HUES6 (cell line): ENCODE measurements at regions not wholly inside any gene's neighbourhood (a gene's known extent, or its start where the extent isn't known, plus 50 kb on each side); places are given as distances from the start of the nearest gene placed in this dataset.

Source experiments
- H3K27ac ChIP-seq: 2 replicates; pipeline ENCODE4 v1.7.0; 2013; ENCODE audit warnings: low read depth, mild to moderate bottlenecking, low read length, inconsistent platforms
- H3K27me3 ChIP-seq: 2 replicates; pipeline ENCODE4 v1.6.1; 2013; ENCODE audit warnings: low read length; ENCODE audit not compliant: control insufficient read depth, insufficient read depth
- H3K36me3 ChIP-seq: 2 replicates; pipeline ENCODE4 v1.6.1; 2013; ENCODE audit warnings: low read length; ENCODE audit not compliant: control insufficient read depth, insufficient read depth
- H3K4me1 ChIP-seq: 2 replicates; pipeline ENCODE4 v1.6.1; 2013; ENCODE audit warnings: low read length; ENCODE audit not compliant: control insufficient read depth, insufficient read depth
- H3K4me3 ChIP-seq: 2 replicates; pipeline ENCODE4 v1.5.1; 2013; ENCODE audit warnings: low read depth, low read length
- H3K9ac ChIP-seq: one replicate; pipeline ENCODE4 v1.6.1; 2013; ENCODE audit warnings: mild to moderate bottlenecking, low read length
- H3K9me3 ChIP-seq: 2 replicates; pipeline ENCODE4 v1.6.1; 2013; ENCODE audit warnings: low read depth, low read length; ENCODE audit not compliant: control insufficient read depth, insufficient read depth

GRCh38 chr1:29753244-29753643, 516.9 kb downstream of the PTPRU start:
- Histone ChIP-seq H3K4me3 (no peak overlapping the region), H3K4me1 (no peaks in the 10 kb centered on the region)

GRCh38 chr1:29752141-29752540, 515.8 kb downstream of the PTPRU start:
- Histone ChIP-seq H3K9ac (no peak overlapping the region), H3K4me1 (no peaks in the 10 kb centered on the region), H3K9me3 (no peaks in the 10 kb centered on the region), H3K36me3 (no peaks in the 10 kb centered on the region), H3K27ac (no peak overlapping the region), H3K27me3 (no peaks in the 10 kb centered on the region; the same call in 1 of the 2 replicates), H3K4me3 (no peak overlapping the region)

More at GRCh38 chr1:29753244-29753643, 516.9 kb downstream of the PTPRU start:
- Histone ChIP-seq H3K9ac (no peak overlapping the region), H3K9me3 (no peaks in the 10 kb centered on the region), H3K36me3 (no peaks in the 10 kb centered on the region), H3K27ac (no peak overlapping the region), H3K27me3 (no peaks in the 10 kb centered on the region; the same call in 1 of the 2 replicates)

- H3K4me1 ChIP-seq = no peaks in the 10 kb centered on the region
- H3K9me3 ChIP-seq = no peaks in the 10 kb centered on the region
- H3K36me3 ChIP-seq = no peaks in the 10 kb centered on the region
- no peak overlapping the region for H3K27ac ChIP-seq
- H3K4me3 ChIP-seq = no peak overlapping the region
- no peaks in the 10 kb centered on the region; the same call in 1 of the 2 replicates for H3K27me3 ChIP-seq
- no peak overlapping the region for H3K9ac ChIP-seq
Measured at GRCh38 chr1:29749024-29749945, 513.0 kb downstream of the PTPRU start.

GRCh38 chr1:29747196-29747595, 510.9 kb downstream of the PTPRU start:
- H3K27me3 ChIP-seq = no peaks in the 10 kb centered on the region; the same call in 1 of the 2 replicates
- no peak overlapping the region for H3K9ac ChIP-seq
- H3K4me3 ChIP-seq = no peak overlapping the region
- H3K4me1 ChIP-seq = no peaks in the 10 kb centered on the region
- H3K9me3 ChIP-seq = no peaks in the 10 kb centered on the region
- no peak overlapping the region for H3K27ac ChIP-seq
- H3K36me3 ChIP-seq = no peaks in the 10 kb centered on the region

- H3K4me1 ChIP-seq = no peaks in the 10 kb centered on the region
- H3K4me3 ChIP-seq = no peak overlapping the region
- no peak overlapping the region for H3K9ac ChIP-seq
- H3K36me3 ChIP-seq = no peaks in the 10 kb centered on the region
- H3K27ac ChIP-seq = no peak overlapping the region
- H3K9me3 ChIP-seq = no peaks in the 10 kb centered on the region
- H3K27me3 ChIP-seq = peaks cover 9% of the 10 kb centered on the region; the same call in 1 of the 2 replicates
Measured at GRCh38 chr1:29746076-29746665, 509.8 kb downstream of the PTPRU start.

GRCh38 chr1:29744684-29745490, 508.6 kb downstream of the PTPRU start:
- Histone ChIP-seq H3K27me3 (peaks cover 14% of the 10 kb centered on the region; the same call in 1 of the 2 replicates), H3K4me3 (no peak overlapping the region), H3K27ac (no peak overlapping the region), H3K9me3 (no peaks in the 10 kb centered on the region), H3K4me1 (no peaks in the 10 kb centered on the region), H3K9ac (no peak overlapping the region), H3K36me3 (no peaks in the 10 kb centered on the region)

GRCh38 chr1:29743931-29744330, 507.6 kb downstream of the PTPRU start:
- Histone ChIP-seq H3K27ac (no peak overlapping the region), H3K9me3 (no peaks in the 10 kb centered on the region), H3K36me3 (no peaks in the 10 kb centered on the region), H3K4me3 (no peak overlapping the region), H3K27me3 (peaks cover 14% of the 10 kb centered on the region; the same call in 1 of the 2 replicates), H3K9ac (no peak overlapping the region), H3K4me1 (no peaks in the 10 kb centered on the region)

GRCh38 chr1:29743264-29743663, 506.9 kb downstream of the PTPRU start:
- H3K9me3 ChIP-seq = no peaks in the 10 kb centered on the region
- H3K4me3 ChIP-seq = no peak overlapping the region
- H3K4me1 ChIP-seq = no peaks in the 10 kb centered on the region
- H3K36me3 ChIP-seq = no peaks in the 10 kb centered on the region
- no peak overlapping the region for H3K27ac ChIP-seq
- no peak overlapping the region for H3K9ac ChIP-seq
- peaks cover 14% of the 10 kb centered on the region; the same call in 1 of the 2 replicates for H3K27me3 ChIP-seq

- no peak overlapping the region for H3K27ac ChIP-seq
- H3K4me1 ChIP-seq = no peaks in the 10 kb centered on the region
- no peak overlapping the region for H3K9ac ChIP-seq
- no peak overlapping the region for H3K4me3 ChIP-seq
- no peaks in the 10 kb centered on the region for H3K36me3 ChIP-seq
- peaks cover 14% of the 10 kb centered on the region; the same call in 1 of the 2 replicates for H3K27me3 ChIP-seq
- no peaks in the 10 kb centered on the region for H3K9me3 ChIP-seq
Measured at GRCh38 chr1:29739176-29739575, 502.9 kb downstream of the PTPRU start.

GRCh38 chr1:29736582-29737188, 500.4 kb downstream of the PTPRU start:
- Histone ChIP-seq H3K9me3 (no peaks in the 10 kb centered on the region), H3K27me3 (peaks cover 9% of the 10 kb centered on the region; the same call in 1 of the 2 replicates), H3K36me3 (no peaks in the 10 kb centered on the region), H3K4me1 (no peaks in the 10 kb centered on the region), H3K9ac (no peak overlapping the region), H3K27ac (no peak overlapping the region), H3K4me3 (no peak overlapping the region)
